Ammon's horn (tissue), 1 donor: ENCODE measurements at regions not wholly inside any gene's neighbourhood (a gene's known extent, or its start where the extent isn't known, plus 50 kb on each side); places are given as distances from the start of the nearest gene placed in this dataset.
A peak's percentile ranks its signal among the peaks of the same experiment; 100 is the strongest.
"Not testable (repeated sequence)": the region's sequence is repeated elsewhere in the genome, so short reads cannot be mapped to it uniquely, and the experiment has no call there.

Experiments
- DNase-seq: peaks from one replicate; pipeline ENCODE4 v3.0.0-alpha.2; 2016; ENCODE audit warnings: low spot score

DNA sequence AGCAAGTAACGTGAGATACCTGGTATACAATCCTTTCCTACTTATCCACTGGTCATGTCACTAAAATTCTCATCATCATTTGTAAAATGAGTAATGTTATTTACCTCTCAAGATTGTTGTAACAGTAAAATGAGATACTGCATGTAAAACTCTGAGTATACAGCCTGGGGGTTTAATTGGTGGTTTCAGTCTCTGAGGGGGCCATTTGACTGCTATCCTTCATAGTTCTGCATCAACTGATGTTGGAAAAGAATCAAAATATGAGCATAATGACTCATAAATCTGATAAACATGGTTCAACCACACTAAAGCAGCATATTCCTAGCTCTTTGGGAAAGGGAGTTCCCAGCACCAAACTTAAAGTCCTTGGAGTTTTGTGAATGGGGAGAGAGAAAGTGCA is 181.0 kb upstream of the GHR start:
- no peak for DNase-seq

DNA sequence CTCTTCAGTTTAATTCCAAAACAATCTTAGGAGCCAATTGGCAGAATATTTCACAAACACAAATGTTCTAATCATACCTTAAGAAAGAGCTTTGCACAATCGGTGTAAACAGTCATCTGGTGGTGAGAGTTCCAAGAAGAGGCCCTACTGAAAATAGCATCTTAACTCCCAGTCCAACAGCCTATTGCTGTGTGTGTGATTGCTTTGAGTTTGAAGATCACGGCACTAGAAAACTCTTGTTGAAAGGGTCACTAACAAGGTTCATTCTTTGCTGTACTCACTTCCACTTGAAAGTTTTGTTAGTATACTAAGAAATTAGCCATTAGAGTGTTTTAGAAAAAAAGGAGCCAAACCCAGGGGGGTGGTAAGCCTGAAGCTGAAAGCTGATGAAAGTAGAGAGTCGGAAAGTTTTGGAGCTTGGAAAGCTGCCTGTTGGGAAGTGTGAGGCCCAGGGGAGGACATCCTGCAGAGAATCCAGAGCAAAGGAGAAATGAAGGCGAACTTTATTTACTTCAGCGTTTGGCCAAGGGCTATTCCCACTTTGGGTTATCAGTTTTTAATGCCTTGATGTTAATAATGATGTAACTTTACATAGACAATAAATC is 180.3 kb upstream of the GHR start:
- DNase-seq: no peak

DNA sequence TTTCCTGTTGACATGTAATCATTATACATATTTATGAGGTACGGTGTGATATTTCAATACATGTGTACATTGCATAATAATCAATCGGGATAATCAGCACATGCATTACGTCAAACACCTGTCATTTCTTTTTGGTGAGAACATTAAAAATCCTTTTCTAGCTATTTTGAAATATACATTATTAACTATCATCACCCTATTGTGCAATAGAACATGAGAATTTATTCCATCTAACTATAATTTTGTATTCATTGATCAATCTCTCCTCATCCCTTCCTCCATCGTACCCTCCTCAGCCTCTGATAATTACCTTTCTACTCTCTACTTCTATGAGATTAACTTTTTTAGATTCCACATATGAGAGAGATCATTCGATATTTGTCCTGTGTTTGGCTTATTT is 170.9 kb upstream of the GHR start:
- no peak for DNase-seq

DNA sequence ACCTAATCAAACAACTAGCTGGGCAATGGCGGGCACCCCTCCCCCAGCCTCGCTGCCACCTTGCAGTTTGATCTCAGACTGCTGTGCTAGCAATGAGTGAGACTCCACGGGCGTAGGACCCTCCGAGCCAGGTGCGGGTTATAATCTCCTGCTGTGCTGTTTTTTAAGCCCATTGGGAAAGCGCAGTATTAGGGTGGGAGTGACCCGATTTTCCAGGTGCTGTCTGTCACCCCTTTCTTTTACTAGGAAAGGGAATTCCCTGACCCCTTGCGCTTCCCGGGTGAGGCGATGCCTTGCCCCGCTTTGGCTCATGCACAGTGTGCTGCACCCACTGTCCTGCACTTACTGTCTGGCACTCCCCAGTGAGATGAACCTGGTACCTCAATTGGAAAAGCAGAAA is 163.3 kb upstream of the GHR start:
- DNase-seq: not testable (repeated sequence)

DNA sequence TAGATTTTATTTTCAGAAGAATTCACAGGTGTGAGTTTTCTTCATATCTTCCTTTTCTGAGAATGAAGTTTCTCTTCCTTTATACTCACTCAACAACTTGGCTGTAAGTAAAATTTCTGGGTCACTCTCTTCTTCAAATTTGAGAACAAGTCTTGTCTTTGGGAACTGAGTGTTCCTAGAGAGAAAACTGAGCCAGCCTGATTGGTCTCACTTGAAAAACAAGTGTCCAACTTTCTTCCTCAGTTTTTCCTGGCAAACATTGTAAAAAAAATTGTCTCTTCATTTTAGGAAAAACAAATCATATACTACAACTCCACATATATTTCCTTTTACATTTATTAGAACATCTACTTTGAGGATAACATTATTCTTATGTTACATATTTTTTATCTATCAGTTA is 156.1 kb upstream of the GHR start:
- no peak for DNase-seq

DNA sequence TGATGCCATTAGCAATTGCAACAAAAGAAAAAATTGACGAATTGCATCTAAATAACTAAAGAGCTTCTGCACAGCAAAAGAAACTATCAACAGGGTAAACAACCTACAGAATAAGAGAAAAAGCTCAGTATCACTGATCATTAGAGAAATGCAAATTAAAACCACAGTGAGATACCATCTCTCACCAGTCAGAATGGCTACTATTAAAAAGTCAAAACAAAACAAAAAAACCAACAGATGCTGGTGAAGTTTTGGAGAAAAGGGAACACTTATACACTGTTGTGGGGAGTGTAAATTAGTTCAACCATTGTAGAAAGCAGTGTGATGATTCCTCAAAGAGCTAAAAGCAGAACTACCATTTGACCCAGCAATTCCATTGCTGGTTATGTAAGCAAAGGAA is 155.1 kb upstream of the GHR start:
- not testable (repeated sequence) for DNase-seq

DNA sequence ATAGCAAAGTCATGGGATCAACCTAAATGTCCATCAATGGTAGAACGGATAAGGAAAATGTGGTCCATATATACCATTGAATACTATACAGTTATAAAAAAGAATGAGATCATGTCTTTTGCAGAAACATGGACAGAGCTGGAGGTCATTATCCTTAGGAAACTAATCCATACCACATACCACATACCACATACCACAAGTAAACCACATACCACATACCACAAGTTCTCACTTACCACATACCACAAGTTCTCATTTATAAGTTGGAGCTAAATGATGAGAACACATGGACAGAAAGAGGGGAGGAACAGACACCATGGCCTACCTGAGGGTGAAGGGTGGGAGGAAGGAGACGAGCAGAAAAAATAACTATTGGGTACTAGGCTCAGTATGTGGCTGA is 154.6 kb upstream of the GHR start:
- no peak for DNase-seq

DNA sequence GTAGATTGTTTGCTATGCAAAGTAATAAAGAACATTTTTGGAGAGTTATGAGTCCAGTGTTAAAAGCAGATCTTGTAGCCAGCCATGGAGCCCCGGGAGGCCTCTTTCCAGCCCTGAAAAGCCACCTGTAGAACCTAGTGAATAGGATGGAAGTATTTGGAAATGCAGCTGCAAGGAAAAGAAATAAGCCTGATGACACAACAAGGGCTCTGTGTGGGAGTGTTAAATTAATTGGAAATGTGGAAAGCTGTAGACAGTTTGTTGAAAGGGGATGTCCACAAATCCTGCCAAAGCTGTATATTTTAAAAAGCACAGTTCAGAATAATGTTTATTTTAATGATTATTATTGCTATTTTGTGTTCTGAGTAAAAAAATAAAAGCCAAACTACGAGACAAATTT is 152.5 kb upstream of the GHR start:
- no peak for DNase-seq

DNA sequence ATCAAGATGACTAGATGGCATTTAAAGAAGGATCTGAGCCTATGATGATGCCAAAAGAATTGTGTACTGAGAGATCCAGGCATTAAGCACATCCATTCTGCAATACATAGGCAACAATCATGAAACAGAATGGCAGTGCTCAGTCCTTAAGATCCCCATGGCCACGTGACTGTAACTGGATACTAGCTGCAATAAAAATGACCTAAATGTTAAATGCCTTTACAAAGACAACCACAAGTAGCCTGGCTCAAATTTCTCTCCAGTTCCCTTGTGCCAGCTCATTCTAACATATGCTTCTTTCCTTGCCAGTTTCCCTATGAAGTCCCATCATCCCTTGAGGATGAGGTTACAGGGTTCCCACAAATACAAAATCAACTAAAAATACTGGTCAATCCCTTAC is 148.3 kb upstream of the GHR start:
- DNase-seq: no peak

DNA sequence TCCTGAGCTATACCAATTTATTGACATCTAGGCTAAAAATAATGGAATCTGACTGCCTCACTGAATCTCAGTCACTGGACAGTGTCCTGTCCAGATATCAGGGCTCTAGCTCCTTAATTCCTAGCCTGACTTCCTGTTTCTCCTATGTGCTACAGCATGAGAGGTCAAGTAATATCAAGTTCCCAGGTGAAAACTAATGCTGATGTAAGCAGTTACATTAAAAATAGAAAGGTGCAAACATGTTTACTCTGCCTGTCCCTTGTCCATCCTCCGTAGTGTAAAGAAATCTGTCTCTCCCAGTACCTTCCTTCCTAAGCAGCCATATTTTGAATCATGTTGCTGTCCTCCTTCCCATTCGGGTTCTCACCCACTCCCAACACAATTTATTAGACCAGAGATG is 145.9 kb upstream of the GHR start:
- DNase-seq: no peak

DNA sequence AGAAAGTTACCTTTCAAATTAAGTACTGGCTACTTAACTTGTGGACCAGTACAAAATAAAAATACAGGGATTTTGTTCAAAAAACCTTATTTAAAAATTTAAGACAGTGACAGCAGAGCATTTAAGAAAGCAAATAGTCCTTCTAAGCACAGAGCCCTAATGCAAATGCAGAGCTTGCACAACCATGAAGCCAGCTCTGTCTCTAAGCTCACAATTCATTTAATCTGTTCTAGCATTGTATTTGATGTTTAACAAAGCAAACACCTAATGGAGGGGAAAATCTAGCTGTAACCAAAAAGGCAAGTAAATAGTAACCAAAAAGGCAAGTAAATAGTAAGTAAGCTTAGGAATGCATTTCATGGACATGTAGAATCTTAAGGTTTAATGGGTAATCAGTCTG is 138.7 kb upstream of the GHR start:
- DNase-seq: no peak

DNA sequence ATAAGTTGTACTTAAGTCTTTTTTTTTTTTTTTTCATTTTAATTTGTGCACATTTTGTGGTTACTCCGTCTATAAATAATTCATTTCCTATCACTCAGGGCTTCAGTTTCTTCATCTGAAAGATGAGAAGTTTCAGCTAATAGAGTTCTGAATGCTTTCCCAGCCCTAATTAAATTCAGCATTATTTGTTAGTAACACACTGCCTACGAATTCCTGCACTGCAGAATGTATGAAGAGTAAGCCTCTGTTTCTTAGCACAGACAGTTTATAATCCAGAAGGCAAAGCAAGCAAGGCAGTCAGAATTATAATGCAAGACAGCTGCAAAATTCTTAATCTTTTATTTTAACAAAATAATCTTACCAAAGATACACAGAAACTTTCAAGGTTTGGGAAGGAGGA is 138.0 kb upstream of the GHR start:
- peak; percentile 37 for DNase-seq

DNA sequence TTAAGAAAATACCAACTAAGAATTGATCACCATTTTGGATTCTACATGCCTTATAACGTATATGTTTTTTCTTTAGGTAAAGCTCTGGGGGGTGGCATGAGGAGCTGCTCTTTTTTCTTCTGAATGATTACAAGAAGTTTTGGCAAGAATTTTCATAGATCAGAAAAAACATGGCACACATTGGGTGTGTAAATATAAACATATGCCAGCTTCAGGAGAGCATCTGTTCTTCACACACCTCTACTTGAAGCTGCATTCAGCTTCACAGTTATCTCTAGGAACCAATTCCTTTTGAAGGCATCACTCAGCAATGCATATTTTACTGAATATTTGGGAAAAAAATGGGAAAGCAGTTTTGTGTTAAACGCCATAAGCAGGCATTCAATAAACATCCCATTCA is 122.7 kb upstream of the GHR start:
- no peak for DNase-seq

DNA sequence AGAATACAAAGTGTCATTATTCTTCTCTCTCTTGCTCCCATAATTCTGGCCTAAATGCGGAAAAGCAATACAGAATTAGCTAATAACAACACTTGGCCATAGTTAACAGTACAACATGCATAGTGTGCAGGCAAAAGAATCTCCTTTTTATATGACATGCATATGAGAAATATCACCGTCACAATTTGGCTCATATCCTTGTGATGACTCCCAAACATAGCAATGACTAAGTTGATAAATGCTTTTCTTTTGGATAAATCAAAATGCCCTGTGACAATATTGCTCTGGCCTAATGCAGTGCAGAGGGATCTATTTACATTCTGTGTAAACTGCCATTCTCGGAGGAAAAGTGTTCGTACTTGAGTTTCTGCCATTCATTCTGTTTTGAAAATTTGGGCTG is 121.9 kb upstream of the GHR start:
- no peak for DNase-seq

DNA sequence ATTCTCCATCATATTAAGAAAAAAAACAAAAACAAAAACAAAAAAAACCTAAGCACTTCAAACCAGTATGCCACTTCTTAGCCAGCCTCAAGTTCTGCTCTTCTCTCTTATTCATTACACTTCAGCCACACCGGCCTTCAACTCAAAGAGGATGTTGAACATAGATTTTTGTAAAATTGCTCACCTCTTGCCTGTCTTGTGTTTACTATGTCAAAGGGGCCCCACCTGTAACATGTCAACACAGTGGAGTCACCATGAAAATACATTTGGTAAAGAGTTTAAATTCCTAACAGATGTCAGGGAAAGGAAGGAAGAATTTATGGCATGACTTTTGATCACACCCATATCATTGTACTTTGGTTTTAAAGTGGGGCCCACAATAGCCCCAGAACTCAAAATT is 121.1 kb upstream of the GHR start:
- no peak for DNase-seq

DNA sequence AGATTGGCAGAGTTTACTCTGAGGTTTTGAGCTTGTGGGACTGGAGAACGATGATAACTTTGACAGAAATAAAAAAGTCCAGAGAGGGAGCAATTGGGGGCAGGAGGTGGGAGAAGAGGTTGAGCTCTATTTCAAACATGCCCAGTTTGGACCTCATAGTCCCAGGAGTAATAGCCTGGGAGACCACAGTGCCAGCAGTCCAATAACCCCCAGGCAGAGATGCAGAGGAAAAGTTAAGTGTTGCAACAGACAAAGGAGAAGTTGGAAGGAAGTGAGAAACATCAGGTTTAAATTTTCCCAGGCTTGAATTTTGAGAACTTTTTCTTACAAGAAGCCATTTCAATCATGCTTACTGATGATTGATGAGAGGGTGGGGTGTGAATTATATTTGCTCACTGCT is 117.0 kb upstream of the GHR start:
- no peak for DNase-seq

DNA sequence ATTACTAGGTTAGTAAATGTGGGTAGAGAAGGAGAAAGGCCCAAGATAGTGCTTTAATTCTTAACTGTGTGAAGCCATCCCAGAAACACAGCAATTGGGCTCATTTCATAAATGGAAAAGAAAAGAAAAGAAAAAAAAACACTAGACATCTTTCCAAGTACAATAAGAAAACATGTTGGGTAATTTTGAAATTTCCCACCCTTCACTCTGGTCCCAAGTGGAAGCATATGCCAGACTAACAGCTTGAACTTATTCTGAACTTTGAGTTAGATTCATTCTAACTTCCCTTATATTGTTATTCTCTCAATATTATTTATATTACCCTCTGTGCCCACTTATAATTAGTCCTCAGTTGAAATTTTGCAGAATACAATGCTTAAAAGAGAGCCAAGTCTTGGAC is 113.4 kb upstream of the GHR start:
- DNase-seq: no peak

DNA sequence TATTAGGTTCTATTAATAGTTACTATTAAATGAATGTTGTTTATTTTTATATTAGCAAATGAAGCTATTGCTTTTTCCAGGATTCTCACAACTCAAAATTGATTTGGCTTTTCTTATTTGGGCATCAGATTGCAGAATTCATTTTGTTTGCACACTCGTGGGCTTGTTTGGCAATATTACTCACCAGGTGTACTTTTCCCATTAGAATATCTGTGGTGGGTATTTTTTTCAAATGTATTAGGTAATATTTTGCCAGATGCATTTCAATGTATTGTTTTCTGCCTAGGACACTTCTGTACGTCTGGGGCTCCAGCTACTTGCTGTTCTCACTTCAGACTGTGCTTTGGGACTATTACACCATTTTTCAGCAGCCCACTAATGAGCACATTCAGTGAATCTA is 108.0 kb upstream of the GHR start:
- DNase-seq: no peak

DNA sequence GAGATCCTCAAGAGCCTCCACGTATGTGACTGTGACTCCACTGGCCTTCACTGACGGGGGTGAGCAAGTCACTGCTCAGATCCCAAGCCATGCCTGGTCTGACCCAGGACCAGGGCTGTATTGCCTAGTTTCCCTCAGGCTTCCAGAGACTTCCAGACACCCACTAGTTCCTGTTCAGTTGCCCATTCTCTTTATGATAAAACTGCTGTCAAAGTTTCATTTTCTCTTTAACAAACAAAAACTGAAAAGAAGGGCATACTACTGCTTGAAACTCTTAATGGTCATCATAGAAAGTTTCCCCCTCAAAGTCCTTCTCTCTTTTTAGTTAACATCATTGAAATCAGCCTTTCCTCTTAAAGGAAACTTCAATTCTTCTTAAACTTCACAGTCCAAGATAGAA is 105.7 kb upstream of the GHR start:
- DNase-seq: no peak

DNA sequence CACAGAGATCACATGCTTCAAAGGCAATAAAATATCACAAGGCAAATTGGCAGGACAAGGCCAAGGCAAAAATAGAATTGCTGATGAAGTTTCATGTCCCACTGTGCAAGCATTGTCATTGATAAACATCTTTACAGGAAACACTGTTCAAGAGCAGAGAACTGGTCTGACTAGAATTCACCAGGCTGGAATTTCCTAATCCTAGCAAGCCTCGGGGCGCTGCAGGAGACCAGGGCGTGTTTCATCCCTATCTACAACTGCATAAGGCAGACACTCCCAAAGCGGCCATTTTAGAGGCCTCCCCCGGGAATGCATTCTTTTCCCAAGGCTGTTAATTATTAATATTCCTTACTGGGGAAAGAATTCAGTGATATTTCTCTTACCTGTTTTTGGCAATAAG is 103.7 kb upstream of the GHR start:
- not testable (repeated sequence) for DNase-seq

DNA sequence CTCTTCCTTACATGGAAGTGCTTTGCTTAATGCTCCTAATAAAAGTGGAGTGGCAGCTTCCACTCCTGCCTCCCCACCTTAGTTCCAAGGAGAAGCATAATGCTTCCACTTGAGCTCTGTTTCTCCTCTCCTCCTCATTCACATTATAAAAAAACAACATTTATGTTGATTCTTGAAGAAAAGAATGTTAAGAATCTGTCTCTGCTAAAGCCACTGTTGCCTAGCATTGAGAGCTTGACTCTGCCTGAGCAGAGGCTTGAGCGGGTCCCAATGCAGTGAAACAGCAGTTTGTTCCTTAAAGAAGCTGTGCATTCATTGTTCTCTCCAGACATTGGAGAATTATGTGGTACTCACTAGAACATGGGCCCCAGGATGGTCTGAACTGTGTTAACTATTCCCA is 101.5 kb upstream of the GHR start:
- no peak for DNase-seq

DNA sequence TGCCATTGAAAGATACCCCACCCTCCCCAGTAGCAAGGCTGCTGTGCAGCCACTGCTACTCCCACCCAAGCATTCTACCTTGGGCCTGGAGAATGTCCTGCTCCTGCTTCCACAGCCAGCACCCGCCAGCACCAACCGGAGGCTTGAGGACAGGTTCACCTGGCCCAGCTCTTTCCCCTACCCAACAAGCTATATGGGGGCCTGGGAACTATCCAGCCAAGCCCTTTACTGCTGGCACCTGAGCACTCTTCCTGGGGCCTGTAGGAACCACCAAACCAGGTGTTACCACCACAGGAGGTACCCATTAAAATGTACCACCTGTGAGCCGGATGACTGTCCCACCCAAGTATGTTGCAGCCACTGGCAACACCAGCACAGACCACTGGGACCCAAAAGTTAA is 86.1 kb upstream of the GHR start:
- no peak for DNase-seq

DNA sequence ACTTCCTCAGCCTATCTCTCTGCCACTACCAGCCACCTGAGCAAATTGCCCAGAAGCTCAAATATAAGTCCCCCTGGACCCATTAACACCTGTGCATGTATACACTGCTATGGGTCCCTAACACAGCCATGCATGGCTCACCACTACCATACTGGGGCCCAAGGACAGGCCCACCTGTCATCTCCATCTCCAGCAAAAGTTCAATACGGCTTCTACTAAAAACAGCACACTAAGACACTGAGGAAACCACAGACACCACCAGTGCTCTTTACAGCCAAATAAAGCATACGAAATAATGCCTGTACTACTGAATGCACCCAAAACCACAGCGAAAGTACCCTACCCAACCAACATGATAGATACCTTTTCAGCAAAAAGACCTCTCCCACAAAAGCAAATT is 85.6 kb upstream of the GHR start:
- no peak for DNase-seq

DNA sequence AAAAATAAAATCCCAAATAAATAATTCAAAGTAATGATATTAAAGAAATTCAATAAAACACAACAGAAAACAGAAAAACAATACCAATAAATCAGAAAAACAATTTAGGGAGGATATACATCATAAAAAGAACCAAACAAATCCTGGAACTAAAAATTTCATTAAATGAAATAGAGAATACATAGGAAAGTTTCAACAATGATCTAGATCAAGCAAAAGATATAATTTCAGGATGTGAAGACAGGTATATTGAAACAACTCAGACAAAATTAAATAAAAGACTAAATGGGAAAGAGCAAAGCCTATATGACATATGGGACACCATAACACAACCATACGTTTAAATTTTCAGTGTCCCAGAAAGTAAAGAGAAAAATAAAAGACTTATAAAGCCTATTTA is 85.1 kb upstream of the GHR start:
- no peak for DNase-seq

DNA sequence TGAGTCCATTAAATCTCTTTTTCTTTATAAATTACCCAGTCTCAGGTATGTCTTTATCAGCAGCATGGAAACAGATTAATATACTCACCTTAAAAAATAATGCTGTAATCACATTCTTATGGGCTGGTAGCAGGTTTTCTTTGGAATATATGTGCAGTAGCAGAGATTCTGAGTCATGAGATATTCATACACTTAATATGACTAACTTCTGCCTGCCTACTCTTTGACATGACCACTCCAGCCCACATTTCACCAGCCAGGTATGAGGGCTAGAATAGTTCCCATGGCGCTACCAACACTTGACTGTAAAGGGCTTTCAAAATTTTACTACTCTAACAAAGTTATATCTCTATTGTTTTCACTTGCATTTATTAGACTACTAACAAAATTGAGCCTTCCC is 74.1 kb upstream of the GHR start:
- no peak for DNase-seq
